Ishikawa (cell line): ENCODE measurements at regions not wholly inside any gene's neighbourhood (a gene's known extent, or its start where the extent isn't known, plus 50 kb on each side); places are given as distances from the start of the nearest gene placed in this dataset.

Experiments
- CEBPB ChIP-seq: IDR thresholded peaks from 2 replicates; pipeline ENCODE4 v1.6.1; 2012
- CREB1 ChIP-seq: IDR thresholded peaks from 2 replicates; pipeline ENCODE4 v1.6.1; 2012; ENCODE audit warnings: low read depth
- EGR1 ChIP-seq: IDR thresholded peaks from 2 replicates; pipeline ENCODE4 v1.6.1; 2012
- EP300 ChIP-seq: IDR thresholded peaks from 2 replicates; pipeline ENCODE4 v1.6.1; 2012; ENCODE audit warnings: borderline replicate concordance
- MAX ChIP-seq: IDR thresholded peaks from 2 replicates; pipeline ENCODE4 v1.6.1; 2012
- NFIC ChIP-seq: IDR thresholded peaks from 2 replicates; pipeline ENCODE4 v1.6.1; 2012
- RAD21 ChIP-seq: IDR thresholded peaks from 2 replicates; pipeline ENCODE4 v1.6.1; 2012; ENCODE audit warnings: low read depth
- REST ChIP-seq: IDR thresholded peaks from 2 replicates; pipeline ENCODE4 v1.6.1; 2012; ENCODE audit warnings: low read depth, mild to moderate bottlenecking
- TAF1 ChIP-seq: IDR thresholded peaks from 2 replicates; pipeline ENCODE4 v1.6.1; 2012; ENCODE audit warnings: low read depth, mild to moderate bottlenecking
- TEAD4 ChIP-seq: IDR thresholded peaks from 2 replicates; pipeline ENCODE4 v1.6.1; 2012
- USF1 ChIP-seq: IDR thresholded peaks from 2 replicates; pipeline ENCODE4 v1.6.1; 2012
- YY1 ChIP-seq: IDR thresholded peaks from 2 replicates; pipeline ENCODE4 v1.6.1; 2012; ENCODE audit warnings: low read depth

GRCh38 chr13:21796066-21796465, 125.2 kb downstream of the FGF9 start:
- no peak for TF ChIP-seq CEBPB
- no peak for TF ChIP-seq TAF1
- no peak for TF ChIP-seq YY1
- TF ChIP-seq EGR1: no peak
- TF ChIP-seq EP300: no peak
- no peak for TF ChIP-seq MAX
- TF ChIP-seq CREB1: no peak
- no peak for TF ChIP-seq TEAD4
- no peak for TF ChIP-seq NFIC
- TF ChIP-seq USF1: no peak
- TF ChIP-seq RAD21: no peak
- no peak for TF ChIP-seq REST
